ENCODE measurements at regions not wholly inside any gene's neighbourhood (a gene's known extent, or its start where the extent isn't known, plus 50 kb on each side); places are given as distances from the start of the nearest gene placed in this dataset.

- no peaks in the 10 kb centered on the region for H3K4me1 Mint-ChIP-seq (ENCODE audit: low read depth, unreplicated experiment)
- H3K4me3 Mint-ChIP-seq (ENCODE audit: low read depth, unreplicated experiment) = no peak overlapping the region
- H3K9me3 Mint-ChIP-seq (ENCODE audit: low read depth, unreplicated experiment) = peaks cover 13% of the 10 kb centered on the region
- DNase-seq = no peak
- H3K27me3 Mint-ChIP-seq (ENCODE audit: unreplicated experiment) = no peaks in the 10 kb centered on the region
- intact Hi-C loops (cut with micrococcal nuclease; ENCODE audit: unreplicated experiment) = no loop called here
- BruUV-seq (replicated peaks) = no TSS peak
- H3K36me3 Mint-ChIP-seq (ENCODE audit: insufficient read depth, unreplicated experiment) = no peaks in the 10 kb centered on the region
- H3K27ac Mint-ChIP-seq (ENCODE audit: unreplicated experiment) = no peak overlapping the region
- CTCF ChIA-PET = no interaction called here
- TF ChIP-seq CTCF (IDR thresholded peaks at IDR 0.05; ENCODE audit: unreplicated experiment) = no peak
Measured at GRCh38 chr15:94722024-94722636, 490.8 kb downstream of the MCTP2 start.

GRCh38 chr15:94723801-94724200 is 492.4 kb downstream of the MCTP2 start:
- peaks cover 20% of the 10 kb centered on the region for H3K9me3 Mint-ChIP-seq (ENCODE audit: low read depth, unreplicated experiment)
- DNase-seq = no peak
- no peaks in the 10 kb centered on the region for H3K36me3 Mint-ChIP-seq (ENCODE audit: insufficient read depth, unreplicated experiment)
- no peak overlapping the region for H3K4me3 Mint-ChIP-seq (ENCODE audit: low read depth, unreplicated experiment)
- intact Hi-C loops (cut with micrococcal nuclease; ENCODE audit: unreplicated experiment) = no loop called here
- TF ChIP-seq CTCF (IDR thresholded peaks at IDR 0.05; ENCODE audit: unreplicated experiment) = no peak
- CTCF ChIA-PET = no interaction called here
- no TSS peak for BruUV-seq (replicated peaks)
- H3K27ac Mint-ChIP-seq (ENCODE audit: unreplicated experiment) = no peak overlapping the region
- no peaks in the 10 kb centered on the region for H3K27me3 Mint-ChIP-seq (ENCODE audit: unreplicated experiment)
- no peaks in the 10 kb centered on the region for H3K4me1 Mint-ChIP-seq (ENCODE audit: low read depth, unreplicated experiment)

- Mint-ChIP-seq H3K4me1 (ENCODE audit: low read depth, unreplicated experiment) (no peaks in the 10 kb centered on the region), H3K4me3 (ENCODE audit: low read depth, unreplicated experiment) (no peak overlapping the region), H3K9me3 (ENCODE audit: low read depth, unreplicated experiment) (peaks cover 18% of the 10 kb centered on the region), H3K27me3 (ENCODE audit: unreplicated experiment) (no peaks in the 10 kb centered on the region), H3K27ac (ENCODE audit: unreplicated experiment) (no peak overlapping the region), H3K36me3 (ENCODE audit: insufficient read depth, unreplicated experiment) (no peaks in the 10 kb centered on the region)
- TF ChIP-seq CTCF (IDR thresholded peaks at IDR 0.05; ENCODE audit: unreplicated experiment) = no peak
- no TSS peak for BruUV-seq (replicated peaks)
- no peak for DNase-seq
- intact Hi-C loops (cut with micrococcal nuclease; ENCODE audit: unreplicated experiment) = no loop called here
- CTCF ChIA-PET = no interaction called here
Measured at GRCh38 chr15:94731286-94731685, 499.9 kb downstream of the MCTP2 start.

GRCh38 chr15:94734460-94734859 is 503.1 kb downstream of the MCTP2 start:
- no TSS peak for BruUV-seq (replicated peaks)
- intact Hi-C loops (cut with micrococcal nuclease; ENCODE audit: unreplicated experiment) = no loop called here

More at GRCh38 chr15:94734460-94734859, 503.1 kb downstream of the MCTP2 start:
- H3K4me3 Mint-ChIP-seq (ENCODE audit: low read depth, unreplicated experiment) = no peak overlapping the region
- H3K27ac Mint-ChIP-seq (ENCODE audit: unreplicated experiment) = no peak overlapping the region
- H3K4me1 Mint-ChIP-seq (ENCODE audit: low read depth, unreplicated experiment) = no peaks in the 10 kb centered on the region
- H3K9me3 Mint-ChIP-seq (ENCODE audit: low read depth, unreplicated experiment) = peaks cover 15% of the 10 kb centered on the region
- DNase-seq = no peak
- H3K36me3 Mint-ChIP-seq (ENCODE audit: insufficient read depth, unreplicated experiment) = no peaks in the 10 kb centered on the region
- no peak for TF ChIP-seq CTCF (IDR thresholded peaks at IDR 0.05; ENCODE audit: unreplicated experiment)
- H3K27me3 Mint-ChIP-seq (ENCODE audit: unreplicated experiment) = no peaks in the 10 kb centered on the region
- CTCF ChIA-PET = no interaction called here

All from Calu3 (cell line).